Amniotic stem cell (primary cell): ENCODE measurements at regions not wholly inside any gene's neighbourhood (a gene's known extent, or its start where the extent isn't known, plus 50 kb on each side); places are given as distances from the start of the nearest gene placed in this dataset.
"Not testable (repeated sequence)": the region's sequence is repeated elsewhere in the genome, so short reads cannot be mapped to it uniquely, and the experiment has no call there.

ENCODE experiments used
- DNase-seq: peaks from one replicate; lab custom pipeline; 2025; lab: John Stamatoyannopoulos, UW

DNA sequence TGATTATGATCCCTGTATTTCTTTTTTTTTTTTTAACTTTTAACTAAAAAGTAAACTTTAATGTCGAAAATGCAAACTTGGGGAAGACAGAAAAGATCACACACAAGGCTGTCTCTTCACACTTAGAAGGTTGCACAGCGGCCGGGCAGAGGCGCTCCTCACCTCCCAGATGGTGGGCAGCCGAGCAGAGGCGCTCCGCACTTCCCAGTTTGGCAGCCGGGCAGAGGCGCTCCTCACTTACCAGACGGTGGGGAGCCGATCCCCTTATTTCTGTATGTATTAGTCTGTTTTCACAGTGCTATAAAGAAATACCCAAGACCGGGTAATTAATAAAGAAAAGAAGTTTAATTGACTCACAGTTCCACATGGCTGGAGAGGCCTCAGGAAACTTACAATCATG, 805.6 kb upstream of the SPRY2 start:
- not testable (repeated sequence) for DNase-seq

DNA sequence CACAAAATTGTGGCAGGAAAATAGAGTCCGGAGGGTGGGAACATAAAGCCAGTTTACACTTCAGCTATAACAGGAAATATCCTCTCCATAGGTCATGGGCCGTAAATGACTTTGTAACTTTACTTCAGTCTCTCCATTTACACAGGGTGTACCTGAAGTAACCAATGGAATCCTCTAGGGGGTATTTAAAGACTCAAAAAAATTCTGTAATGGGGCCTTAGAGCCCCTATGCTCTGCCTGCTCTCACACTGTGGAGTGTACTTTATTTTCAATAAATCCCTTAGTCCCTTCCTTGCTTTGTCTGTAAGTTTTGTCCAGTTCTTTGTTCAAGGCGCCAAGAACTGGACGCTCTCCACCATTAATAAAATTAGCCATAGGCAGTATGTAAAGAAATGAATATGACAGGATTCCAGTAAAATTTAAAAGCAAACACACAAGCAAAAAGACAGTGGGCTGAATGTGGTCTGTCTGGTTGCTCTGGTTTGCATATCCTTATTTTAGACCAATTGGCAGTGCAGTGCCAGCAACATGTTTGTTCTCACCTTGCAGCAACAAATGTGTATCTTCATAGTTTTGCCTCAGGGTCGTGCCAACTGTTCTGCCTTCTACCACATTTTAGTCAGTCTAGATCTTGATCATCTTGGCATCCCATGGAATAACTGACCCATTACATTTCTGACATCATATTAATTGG, 801.5 kb upstream of the SPRY2 start:
- DNase-seq, result no peak

DNA sequence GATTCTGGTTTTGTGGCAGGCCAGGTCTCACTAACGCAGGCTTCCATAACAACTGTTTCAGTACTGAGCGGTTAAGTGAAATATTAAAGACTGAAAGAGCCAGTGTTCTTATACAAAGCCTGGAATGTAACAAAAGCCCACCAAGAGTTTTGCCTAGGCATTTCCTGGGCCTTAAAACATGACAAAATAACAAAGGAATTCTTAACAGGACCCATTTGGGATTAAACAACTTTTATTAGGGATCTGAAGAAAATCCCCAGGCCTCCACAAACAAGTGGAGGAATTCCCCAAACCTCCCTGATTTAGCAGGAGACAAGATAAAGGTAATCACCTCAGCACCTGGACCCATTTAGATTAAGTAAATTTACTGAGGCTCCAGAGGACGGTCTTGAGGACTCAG, 799.7 kb upstream of the SPRY2 start:
- DNase-seq, result no peak

DNA sequence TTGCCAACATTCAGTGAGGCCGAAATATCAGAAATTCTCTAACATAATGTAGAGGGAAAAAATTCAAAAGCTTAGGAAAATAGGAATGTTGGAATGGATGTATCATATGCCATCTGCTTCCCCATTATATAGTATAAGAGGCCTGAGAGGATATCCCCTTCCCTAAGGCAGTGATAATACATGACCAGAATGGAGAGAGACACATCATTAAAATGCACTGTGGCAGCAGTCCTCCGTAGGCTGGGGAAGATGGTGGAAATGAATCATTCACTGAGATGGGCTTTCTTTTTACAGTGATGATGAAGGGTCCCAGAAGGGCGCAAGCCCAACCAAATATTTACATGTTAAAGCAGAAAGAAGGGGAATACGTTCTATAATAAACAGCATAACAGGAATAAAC, 799.1 kb upstream of the SPRY2 start:
- DNase-seq, result no peak

DNA sequence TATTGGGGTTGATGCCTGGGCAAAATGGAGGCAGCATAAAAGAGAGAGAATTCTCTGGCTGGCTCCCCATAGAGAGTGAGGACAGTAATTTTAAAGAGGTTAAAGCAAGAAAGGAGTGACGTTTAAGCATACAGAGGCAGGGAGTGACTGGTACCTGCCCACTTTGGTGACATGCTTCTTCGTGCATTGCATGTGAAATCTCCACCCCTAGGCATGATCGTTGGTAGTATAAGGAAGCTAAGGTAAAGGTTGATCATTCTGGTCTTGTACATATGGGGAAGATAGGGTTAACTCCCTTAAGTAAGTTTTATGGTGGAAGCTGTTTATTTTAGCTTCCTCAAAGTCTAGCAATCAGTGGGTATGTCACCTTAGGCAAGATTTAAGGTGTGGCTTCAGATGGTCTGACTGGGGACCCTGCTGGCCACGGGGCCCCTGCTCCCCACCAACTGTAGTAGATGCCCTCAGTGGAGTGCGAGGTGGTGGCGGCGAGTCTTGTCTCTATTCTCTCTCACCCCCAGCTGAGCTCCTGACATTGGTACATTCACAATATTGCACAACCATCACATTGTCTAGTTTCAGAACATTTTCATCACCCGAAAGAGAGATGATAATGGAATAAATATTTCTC, 797.5 kb upstream of the SPRY2 start:
- DNase-seq, result no peak

DNA sequence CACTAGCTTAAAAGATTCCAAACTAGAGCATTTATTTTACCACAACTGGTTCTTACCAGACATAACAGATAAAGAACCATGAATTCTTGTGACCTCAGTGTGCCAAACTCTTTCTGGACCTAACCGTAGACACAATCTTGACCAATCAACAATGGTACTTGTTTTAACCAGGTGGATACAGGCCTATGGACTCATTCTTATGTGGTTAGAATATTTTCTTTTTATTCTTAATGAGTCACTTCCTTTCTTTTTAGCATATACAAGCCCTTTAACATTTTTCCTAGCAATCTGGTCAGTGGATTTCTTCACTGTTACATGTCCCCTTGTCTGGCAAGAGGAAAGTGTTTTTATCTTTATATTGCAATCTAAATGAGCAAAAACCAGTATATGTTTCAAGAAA, 792.1 kb upstream of the SPRY2 start:
- DNase-seq, result no peak

DNA sequence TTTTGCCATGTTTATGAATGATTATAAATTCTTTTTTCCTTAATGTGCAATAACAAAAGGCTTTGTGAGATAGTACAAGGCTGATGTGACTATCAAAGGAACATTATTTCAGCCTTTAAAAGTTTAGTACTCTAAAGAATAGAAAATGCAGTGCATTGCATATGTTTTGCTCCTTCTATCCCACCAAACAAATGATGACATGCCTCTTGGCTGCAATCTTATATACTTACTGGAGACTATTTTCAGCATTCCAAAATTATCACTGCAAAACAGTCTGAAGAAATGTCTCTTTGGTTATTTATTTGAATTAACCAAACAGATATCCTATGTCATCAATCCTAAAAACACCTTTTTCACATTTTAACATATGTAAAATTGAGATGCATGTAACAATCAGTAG, 776.5 kb upstream of the SPRY2 start:
- no peak for DNase-seq

DNA sequence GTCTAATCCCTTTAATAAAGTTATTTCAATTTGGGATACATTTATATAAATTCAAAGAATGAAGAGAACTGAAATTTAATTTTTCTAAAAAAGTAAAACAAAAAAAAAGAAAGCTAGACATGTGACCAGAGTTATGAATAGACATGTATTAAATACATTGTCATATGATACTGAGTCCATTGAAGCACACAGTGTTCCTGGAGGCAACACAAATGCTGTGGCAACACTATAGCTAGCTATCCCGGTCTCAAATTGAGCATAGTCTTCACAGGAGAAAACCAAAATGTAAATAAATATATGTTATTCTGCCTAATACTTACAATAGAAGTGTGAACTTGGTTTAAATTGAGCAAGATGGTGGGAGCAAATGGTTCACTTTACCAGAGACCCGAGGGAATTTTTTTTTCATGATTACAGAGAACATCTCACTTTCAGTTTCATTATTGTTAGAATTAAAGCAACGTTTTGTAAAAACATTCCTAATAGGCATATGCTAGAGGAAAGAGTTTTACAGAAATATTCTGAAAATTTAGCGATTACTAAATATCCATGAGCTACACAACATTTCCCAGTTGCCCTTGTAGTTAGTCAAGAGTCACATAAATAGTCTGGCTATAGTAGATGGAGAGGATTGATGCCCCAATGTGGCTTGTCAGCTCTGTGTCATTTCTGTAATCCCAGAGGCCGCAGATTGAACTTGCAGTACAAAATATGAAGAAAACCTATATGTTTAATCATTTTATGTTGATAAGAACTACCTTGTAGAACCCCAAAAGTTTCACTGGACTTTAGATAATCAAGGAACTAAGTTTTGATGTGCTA, 775.7 kb upstream of the SPRY2 start:
- DNase-seq, result no peak

DNA sequence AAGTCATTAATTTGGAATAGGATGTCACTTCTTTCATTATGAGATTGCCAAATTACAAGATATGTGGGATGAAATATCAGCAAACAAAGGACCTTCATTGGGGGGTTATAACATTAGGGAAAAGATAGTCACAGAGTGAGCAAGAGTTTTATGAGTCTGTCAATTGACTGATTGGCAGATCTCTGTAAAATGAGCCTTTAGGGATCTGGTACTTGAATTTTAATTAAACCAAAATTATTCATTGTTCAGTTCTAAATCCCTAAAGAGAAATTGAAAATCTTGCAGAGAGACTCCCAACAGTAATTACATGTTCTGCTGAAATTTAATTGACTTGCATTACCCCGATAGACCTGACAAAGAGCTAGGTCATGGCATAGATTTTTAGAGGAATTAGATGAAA, 768.1 kb upstream of the SPRY2 start:
- no peak for DNase-seq

DNA sequence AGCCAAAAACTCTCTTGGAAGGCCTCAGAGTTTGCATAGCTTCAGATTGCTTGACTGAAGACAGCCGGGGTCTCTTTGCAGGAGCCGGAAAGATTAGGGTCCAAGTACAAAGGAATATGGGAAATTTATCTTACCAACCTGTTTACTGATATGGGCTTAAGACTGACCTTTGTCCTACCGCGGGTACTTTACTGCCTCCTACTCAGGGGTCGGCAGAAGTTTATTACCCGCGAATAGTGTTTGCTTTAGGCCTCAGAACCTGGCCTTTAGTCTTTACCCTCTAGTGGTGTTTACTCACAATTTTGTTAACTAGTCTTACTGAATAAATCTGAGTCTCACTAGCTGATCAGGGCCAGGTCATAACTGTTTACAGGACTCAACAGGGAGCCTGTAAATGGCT, 765.4 kb upstream of the SPRY2 start:
- no peak for DNase-seq

DNA sequence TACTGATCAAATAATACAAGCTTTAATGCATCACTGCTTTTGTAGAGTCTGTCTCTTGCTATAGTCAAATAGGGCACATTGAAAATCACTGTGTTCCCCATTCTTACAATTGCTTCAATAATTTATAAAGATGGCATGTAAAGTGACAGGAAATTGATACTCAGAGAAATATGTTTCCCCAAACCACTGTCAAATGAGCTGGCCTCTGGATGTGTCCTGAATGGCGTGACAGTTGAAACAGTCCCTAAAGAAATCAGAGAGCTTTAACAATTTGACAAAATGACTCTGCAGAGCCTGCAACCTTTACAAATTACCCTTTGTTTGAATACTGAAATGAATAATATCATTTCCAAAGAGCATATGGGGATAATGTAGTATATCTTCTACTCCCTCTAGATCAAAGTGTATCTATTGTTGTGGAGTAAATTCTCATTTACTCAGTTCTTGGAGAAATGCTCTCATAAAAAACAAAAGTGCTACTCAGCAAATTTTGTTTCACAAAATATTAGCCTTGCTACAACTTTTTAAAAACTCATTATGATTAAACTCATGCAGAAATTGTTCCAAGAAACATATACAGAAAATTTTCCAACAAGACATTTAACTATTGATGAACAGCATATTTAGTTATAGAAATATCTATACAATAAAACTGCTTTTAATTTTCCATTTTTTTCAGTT, 763.2 kb upstream of the SPRY2 start:
- DNase-seq, result no peak

DNA sequence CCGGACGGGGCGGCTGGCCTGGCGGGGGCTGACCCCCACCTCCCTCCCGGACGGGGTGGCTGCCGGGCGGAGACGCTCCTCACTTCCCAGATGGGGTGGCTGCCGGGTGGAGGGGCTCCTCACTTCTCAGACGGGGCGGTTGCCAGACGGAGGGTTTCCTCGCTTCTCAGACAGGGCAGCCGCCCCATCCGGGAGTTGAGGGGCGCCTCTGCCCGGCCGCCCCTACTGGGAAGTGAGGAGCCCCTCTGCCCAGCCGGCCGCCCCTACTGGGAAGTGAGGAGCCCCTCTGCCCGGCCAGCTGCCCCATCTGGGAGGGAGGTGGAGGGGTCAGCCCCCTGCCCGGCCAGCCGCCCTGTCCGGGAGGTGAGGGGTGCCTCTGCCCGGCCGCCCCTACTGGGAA, 761.1 kb upstream of the SPRY2 start:
- DNase-seq, result not testable (repeated sequence)

DNA sequence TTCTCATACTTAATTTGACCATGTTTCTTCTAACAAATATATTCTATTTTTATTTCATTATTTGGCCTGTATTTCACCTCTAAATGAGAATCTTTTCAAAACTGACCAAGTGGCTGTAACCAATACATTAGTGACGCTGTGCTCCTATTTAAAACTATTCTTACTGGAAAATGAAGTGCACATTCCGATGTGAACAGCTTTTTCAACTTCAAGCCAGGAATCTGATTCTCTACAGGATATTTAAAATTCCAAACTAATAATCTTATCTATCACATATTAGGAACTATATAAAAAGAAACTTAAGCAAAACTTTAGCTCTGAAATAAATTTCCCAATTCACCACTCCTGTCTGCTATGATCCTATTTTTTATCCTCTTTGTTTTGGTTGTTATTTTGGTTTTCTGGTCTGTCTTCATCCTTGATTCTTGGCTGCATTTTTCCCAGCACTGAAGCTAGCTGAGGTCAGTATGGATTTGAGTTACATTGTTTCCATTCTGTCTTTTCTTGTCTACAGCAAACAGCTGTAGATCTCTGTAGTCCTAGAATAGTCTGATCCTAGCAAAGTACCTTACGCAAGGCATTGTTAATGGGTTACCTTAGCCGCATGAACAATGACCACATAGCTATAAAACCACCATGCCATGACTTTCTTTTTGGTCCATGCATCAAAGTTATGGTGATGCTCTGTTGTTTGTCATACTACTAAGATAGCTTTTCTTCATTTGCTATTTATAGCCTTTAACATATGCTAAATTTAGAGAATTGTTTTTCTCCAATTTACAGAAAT, 748.6 kb upstream of the SPRY2 start:
- no peak for DNase-seq

DNA sequence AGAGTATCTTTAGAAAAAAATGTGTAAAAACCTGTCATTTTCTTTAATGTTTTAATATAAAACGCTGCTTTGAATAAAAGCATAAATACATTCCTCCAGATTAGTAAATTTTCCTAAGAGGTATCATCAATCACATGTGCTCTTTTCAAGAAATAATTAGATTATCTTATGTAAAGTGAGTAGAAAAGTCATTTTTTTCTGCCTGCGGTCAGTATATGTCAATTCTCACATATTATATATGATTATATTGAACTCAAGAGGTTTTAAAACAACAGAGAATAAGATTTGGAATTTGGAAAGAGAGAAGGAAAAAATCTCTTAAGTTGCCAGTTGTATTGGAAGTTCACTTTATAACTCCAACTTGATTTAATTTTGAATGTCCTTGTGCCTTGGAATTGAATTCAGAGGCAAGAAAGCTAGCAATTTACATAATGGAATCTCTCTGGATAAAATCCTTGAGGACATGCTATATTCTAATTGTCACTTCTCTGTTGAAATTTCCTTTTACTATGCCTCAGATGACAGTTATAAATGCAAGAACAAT, 740.1 kb upstream of the SPRY2 start:
- no peak for DNase-seq

DNA sequence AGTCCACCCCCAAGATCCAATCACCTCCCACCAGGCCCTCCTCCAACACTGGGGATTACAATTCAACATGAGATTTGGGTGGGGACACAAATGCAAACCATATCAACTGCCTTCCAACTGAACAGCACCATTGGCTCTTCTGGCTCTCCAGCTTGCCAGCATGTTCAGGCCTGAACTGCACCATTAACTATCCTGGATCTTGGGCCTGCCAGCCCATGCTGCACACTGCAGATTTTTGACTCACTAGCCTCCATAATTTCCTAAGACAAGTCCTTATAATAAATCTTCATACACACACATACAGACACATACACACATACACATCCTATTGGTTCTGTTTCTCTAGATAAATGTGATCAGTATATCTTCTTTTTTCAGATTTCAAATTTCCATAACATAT, 737.1 kb upstream of the SPRY2 start:
- no peak for DNase-seq

DNA sequence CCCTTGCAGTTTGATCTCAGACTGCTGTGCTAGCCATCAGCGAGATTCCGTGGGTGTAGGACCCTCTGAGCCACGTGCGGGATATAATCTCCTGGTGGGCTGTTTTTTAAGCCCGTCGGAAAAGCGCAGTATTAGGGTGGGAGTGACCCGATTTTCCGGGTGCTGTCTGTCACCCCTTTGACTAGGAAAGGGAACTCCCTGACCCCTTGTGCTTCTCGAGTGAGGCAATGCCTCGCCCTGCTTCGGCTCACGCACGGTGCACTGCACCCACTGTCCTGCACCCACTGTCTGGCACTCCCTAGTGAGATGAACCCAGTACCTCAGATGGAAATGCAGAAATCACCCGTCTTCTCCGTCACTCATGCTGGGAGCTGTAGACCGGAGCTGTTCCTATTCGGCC, 728.9 kb upstream of the SPRY2 start:
- not testable (repeated sequence) for DNase-seq

DNA sequence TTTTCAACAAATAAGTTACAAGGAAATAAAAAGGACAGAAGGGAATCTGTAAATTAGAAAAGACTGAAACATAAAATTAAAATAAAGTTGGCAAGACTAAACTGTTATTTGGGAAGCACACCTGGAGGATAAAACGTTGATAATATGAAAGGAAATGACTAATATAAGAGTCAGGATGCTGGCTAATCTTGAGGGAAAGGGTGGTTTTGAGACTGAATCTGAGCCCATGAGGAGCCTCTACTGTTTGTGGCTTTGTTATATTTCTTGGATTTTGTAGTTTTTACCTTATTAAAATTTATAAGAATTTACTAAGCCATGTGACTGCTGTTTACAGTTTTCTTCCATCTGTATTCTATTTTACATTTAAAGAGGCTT, 718.0 kb upstream of the SPRY2 start:
- DNase-seq, result no peak

DNA sequence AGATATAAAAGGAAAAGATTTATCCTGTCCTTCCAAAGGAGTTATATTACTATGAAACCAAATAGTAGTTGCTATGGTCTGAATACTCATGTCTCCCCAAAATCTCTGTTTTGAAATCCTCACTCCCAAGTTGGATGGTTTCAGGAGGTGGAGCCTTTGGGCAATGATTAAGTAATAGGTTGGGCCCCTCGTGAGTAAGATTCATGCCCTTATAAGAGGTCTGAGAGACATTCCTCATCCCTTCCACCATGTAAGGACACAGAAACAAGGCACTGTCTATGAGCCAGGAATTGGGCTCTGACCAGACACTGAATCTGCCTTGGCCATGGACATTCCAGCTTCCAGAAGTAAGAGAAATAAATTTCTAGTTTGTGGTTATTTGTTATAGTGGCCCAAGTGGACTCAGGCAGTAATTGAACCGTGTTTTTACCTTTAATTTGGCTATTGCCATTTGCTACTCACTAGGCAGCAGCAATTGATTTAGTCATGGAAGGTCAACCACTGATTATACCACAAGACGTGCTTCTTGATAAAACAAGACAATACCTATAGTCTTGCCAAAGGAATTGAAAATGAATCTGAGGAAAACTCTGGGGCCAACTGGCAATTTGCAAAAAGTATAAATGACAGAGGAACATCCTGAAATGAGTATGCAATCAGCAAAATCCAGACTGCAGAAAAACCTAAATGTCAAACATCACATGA, 717.4 kb upstream of the SPRY2 start:
- no peak for DNase-seq

DNA sequence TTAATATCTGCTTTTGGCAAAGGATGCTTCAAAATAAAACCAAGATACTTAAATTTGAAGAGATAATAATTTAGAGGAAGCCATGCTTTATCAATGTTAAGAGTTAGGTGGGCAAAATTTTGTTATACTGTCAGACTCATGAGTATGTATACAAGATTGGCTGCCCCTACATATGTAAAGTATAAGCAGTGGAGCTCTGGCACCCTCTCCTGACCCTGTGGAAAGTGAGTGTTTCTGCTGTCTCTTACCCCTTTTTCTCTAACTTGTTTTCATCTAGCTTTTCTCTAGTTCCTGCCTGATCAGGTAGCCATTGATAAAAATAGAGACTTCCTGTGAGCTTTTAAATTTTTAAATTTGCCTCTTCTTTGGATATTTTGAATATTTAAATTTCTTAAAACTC, 710.9 kb upstream of the SPRY2 start:
- DNase-seq, result no peak

DNA sequence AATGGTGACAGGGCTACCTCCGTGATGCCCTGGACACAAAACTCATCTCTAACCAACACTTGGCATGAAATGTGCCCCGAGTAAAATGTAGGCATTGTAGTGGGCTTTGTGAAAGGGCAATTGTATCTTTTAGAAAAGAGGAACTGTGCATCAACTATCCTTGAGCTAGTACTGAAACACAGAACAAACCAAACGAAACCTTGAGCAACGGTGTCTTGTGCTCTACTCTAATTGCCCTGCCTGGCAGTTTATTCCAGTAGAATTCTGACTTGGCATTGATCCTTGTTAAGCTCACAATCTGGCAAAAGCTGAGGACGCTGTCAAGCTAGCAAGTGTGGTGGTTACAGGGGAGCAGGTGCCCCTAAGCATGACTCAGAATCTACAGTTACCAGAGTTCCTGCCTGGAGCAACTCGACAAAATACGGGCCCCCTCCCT, 707.1 kb upstream of the SPRY2 start:
- no peak for DNase-seq

DNA sequence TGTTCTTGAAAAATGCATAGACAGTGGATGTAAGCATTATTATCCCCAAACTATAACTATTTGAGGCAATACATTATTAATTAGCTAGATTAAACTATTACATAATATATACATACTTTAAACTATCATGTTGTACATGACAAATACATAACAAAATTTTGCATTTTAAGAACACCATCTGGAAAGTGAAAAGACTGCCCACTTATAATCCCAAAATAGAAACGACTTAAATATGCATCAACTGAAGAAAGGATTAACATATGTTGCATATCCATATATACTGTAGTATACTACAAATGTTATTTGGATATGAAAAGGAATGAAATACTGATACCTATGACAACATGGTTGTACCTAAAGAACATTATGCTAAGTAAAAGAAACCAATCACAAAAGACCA, 700.8 kb upstream of the SPRY2 start:
- DNase-seq, result no peak
